Gastrocnemius medialis (tissue), 4 donors: ENCODE measurements at regions not wholly inside any gene's neighbourhood (a gene's known extent, or its start where the extent isn't known, plus 50 kb on each side); places are given as distances from the start of the nearest gene placed in this dataset.

ENCODE experiments used
- ATAC-seq, 2 donors: fragments of 150-250 bp; one replicate each; pipeline ENCODE4 v1.9.1; 2016
- DNase-seq, 2 donors: peaks; one replicate each; pipeline ENCODE4 v3.0.0-alpha.2; 2019
- H3K27ac ChIP-seq, 4 donors: fragments of 200-600 bp; sonication (generic); 1 replicate in 1 of 4; 2 replicates in 3 of 4; pipeline ENCODE4 v1.5.1; 2016 to 2018; ENCODE audit warnings: mild to moderate bottlenecking in 2 of 4, moderate library complexity in 1 of 4
- H3K27me3 ChIP-seq, 3 donors: fragments of 200-600 bp; sonication (generic) in 2 of 3; 1 replicate in 1 of 3; 2 replicates in 2 of 3; pipeline versions ENCODE4 v1.5.1 to v1.6.0; 2016 to 2019; ENCODE audit warnings: mild to moderate bottlenecking in 1 of 3, moderate library complexity in 1 of 3
- H3K36me3 ChIP-seq, 2 donors: fragments of 200-600 bp; sonication (generic) in 1 of 2; one replicate each; pipeline ENCODE4 v1.5.1; 2017 to 2018
- H3K4me1 ChIP-seq, 2 donors: fragments of 200-600 bp; sonication (generic) in 1 of 2; one replicate each; pipeline ENCODE4 v1.5.1; 2016 to 2017; ENCODE audit warnings: mild to moderate bottlenecking in 2 of 2
- H3K4me3 ChIP-seq, 4 donors: fragments of 200-600 bp; sonication (generic) in 3 of 4; 1 replicate in 1 of 4; 2 replicates in 3 of 4; pipeline ENCODE4 v1.5.1; 2016 to 2019; ENCODE audit warnings: mild to moderate bottlenecking in 2 of 4
- H3K9me3 ChIP-seq, 3 donors: fragments of 200-600 bp; sonication (generic) in 2 of 3; 1 replicate in 1 of 3; 2 replicates in 2 of 3; pipeline ENCODE4 v1.5.1; 2016 to 2019
- CTCF ChIP-seq, 5 experiments: fragments of 450-650 bp in 3 of 5; fragments of 200-600 bp in 2 of 5; sonication (generic) in 2 of 5; IDR thresholded peaks in 4 of 5; conservative IDR thresholded peaks in 1 of 5; 1 replicate in 4 of 5; 2 replicates in 1 of 5; pipeline ENCODE4 v1.5.1; 2016 to 2019; ENCODE audit warnings: antibody characterized with exemption in 5 of 5, mild to moderate bottlenecking in 3 of 5, moderate library complexity in 3 of 5
- POLR2A ChIP-seq, 2 donors: fragments of 450-650 bp; IDR thresholded peaks; one replicate each; pipeline ENCODE4 v1.6.1; 2017; ENCODE audit warnings: antibody characterized with exemption in 2 of 2, mild to moderate bottlenecking in 2 of 2, moderate library complexity in 2 of 2
- in situ Hi-C, 4 donors: fragments of 200-750 bp; cut with MboI; loops; one replicate each; pipeline versions ENCODE4 v1.15.0 to v1.8.0; 2017; ENCODE audit warnings: low sequenced_read_pairs in 4 of 4
- intact Hi-C: fragments of 100-400 bp; cut with DNase I; formaldehyde crosslinking; loops from one replicate; pipeline ENCODE4 v1.15.1; 2023; ENCODE audit warnings: low total_unique reads

GRCh38 chr4:43423276-43423675 lies 530.8 kb downstream of the GRXCR1 start:
- no peak for ATAC-seq
- no peaks in the 10 kb centered on the region for H3K27me3 ChIP-seq
- H3K36me3 ChIP-seq = no peaks in the 10 kb centered on the region
- no peaks in the 10 kb centered on the region for H3K4me1 ChIP-seq
- TF ChIP-seq POLR2A (IDR thresholded peaks at IDR 0.05) (no peak), CTCF (IDR thresholded peaks at IDR 0.05 in 4 of 5, conservative IDR thresholded peaks at IDR 0.05 in 1 of 5) (no peak)
- no peak overlapping the region for H3K27ac ChIP-seq
- no peak for DNase-seq
- no peaks in the 10 kb centered on the region for H3K9me3 ChIP-seq
- intact Hi-C loops (no loop called here), in situ Hi-C loops (no loop called here)
- H3K4me3 ChIP-seq = no peak overlapping the region

- Histone ChIP-seq H3K27ac (no peak overlapping the region), H3K4me3 (no peak overlapping the region), H3K36me3 (no peaks in the 10 kb centered on the region), H3K4me1 (no peaks in the 10 kb centered on the region), H3K9me3 (no peaks in the 10 kb centered on the region), H3K27me3 (no peaks in the 10 kb centered on the region)
- DNase-seq = no peak
- no peak for ATAC-seq
- intact Hi-C loops (no loop called here), in situ Hi-C loops (loop anchor here in 1 of 4 donors (25.0 kb wide), 1 partner anchor 112 kb away; no protein-coding TSS in a partner anchor)
- TF ChIP-seq CTCF (IDR thresholded peaks at IDR 0.05 in 4 of 5, conservative IDR thresholded peaks at IDR 0.05 in 1 of 5) (no peak), POLR2A (IDR thresholded peaks at IDR 0.05) (no peak)
These were observed 532.7 kb downstream of the GRXCR1 start for GRCh38 chr4:43425206-43425605.

- Histone ChIP-seq H3K27ac (no peak overlapping the region), H3K27me3 (no peaks in the 10 kb centered on the region), H3K4me1 (no peaks in the 10 kb centered on the region), H3K9me3 (no peaks in the 10 kb centered on the region), H3K36me3 (no peaks in the 10 kb centered on the region), H3K4me3 (no peak overlapping the region)
- no peak for DNase-seq
- intact Hi-C loops (no loop called here), in situ Hi-C loops (loop anchor here in 1 of 4 donors (25.0 kb wide), 1 partner anchor 102 kb away; no protein-coding TSS in a partner anchor)
- TF ChIP-seq CTCF (IDR thresholded peaks at IDR 0.05 in 4 of 5, conservative IDR thresholded peaks at IDR 0.05 in 1 of 5) (no peak), POLR2A (IDR thresholded peaks at IDR 0.05) (no peak)
- no peak for ATAC-seq
These were observed 542.8 kb downstream of the GRXCR1 start for GRCh38 chr4:43435291-43435690.

- Histone ChIP-seq H3K9me3 (no peaks in the 10 kb centered on the region), H3K36me3 (no peaks in the 10 kb centered on the region), H3K27me3 (no peaks in the 10 kb centered on the region), H3K4me1 (no peaks in the 10 kb centered on the region), H3K27ac (no peak overlapping the region), H3K4me3 (no peak overlapping the region)
- TF ChIP-seq CTCF (IDR thresholded peaks at IDR 0.05 in 4 of 5, conservative IDR thresholded peaks at IDR 0.05 in 1 of 5) = no peak
- TF ChIP-seq POLR2A (IDR thresholded peaks at IDR 0.05) = no peak
- in situ Hi-C loops = no loop called here
- DNase-seq = no peak
- intact Hi-C loops = no loop called here
- no peak for ATAC-seq
These were observed 560.4 kb downstream of the GRXCR1 start for GRCh38 chr4:43452948-43453347.

- intact Hi-C loops = no loop called here
These were observed 563.9 kb downstream of the GRXCR1 start for GRCh38 chr4:43456383-43456782.

More at GRCh38 chr4:43456383-43456782, 563.9 kb downstream of the GRXCR1 start:
- in situ Hi-C loops = no loop called here
- Histone ChIP-seq H3K4me3 (no peak overlapping the region), H3K9me3 (no peaks in the 10 kb centered on the region), H3K36me3 (no peaks in the 10 kb centered on the region), H3K27me3 (no peaks in the 10 kb centered on the region), H3K4me1 (no peaks in the 10 kb centered on the region), H3K27ac (no peak overlapping the region)
- no peak for ATAC-seq
- TF ChIP-seq CTCF (IDR thresholded peaks at IDR 0.05 in 4 of 5, conservative IDR thresholded peaks at IDR 0.05 in 1 of 5) = no peak
- TF ChIP-seq POLR2A (IDR thresholded peaks at IDR 0.05) = no peak
- no peak for DNase-seq
